ENCODE measurements at regions not wholly inside any gene's neighbourhood (a gene's known extent, or its start where the extent isn't known, plus 50 kb on each side); places are given as distances from the start of the nearest gene placed in this dataset.

DNA sequence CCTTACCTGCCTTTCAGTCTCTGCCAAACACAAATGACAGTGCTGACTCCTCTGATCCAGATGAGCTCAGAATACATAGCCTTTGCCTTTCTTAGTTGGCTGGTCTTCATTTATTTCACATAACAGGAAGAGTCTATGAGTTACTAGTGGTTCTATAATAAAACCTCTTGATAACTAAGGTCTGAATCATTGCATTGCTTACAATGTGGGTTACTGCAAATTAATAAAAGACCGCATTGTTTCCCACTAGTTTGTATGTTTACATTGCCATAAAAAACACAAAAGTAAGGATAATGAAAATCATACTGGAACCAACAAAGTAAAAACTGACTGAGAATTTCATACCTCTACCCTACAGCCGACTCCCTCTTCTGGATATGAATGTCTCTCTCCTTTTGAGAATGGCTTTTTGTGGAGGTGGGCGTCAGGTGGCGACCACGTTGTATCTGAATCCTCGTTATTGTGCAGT lies 62.0 kb upstream of the AKR1E2 start:
- no peaks in the 10 kb centered on the region for H3K9me3 Mint-ChIP-seq (ENCODE audit: low read depth, unreplicated experiment)
- peak overlapping the region; percentile 94 for H3K27ac Mint-ChIP-seq (ENCODE audit: unreplicated experiment)
- BruUV-seq (replicated peaks): no TSS peak
- CTCF ChIA-PET: interaction anchor here (0.8 to 3.0 kb wide), 10 partner anchors 21 to 986 kb away, joined by 3 to 15 read pairs (median 4); no protein-coding TSS in a partner anchor
- H3K36me3 Mint-ChIP-seq (ENCODE audit: insufficient read depth, unreplicated experiment): peaks cover 34% of the 10 kb centered on the region
- peak overlapping the region; percentile 73 for H3K4me3 Mint-ChIP-seq (ENCODE audit: low read depth, unreplicated experiment)
- DNase-seq: peak; percentile 33
- intact Hi-C loops (cut with micrococcal nuclease; ENCODE audit: unreplicated experiment): loop anchor here (2.0 to 10.0 kb wide), 5 partner anchors 31 to 959 kb away; no protein-coding TSS in a partner anchor
- TF ChIP-seq CTCF (IDR thresholded peaks at IDR 0.05; ENCODE audit: unreplicated experiment): no peak
- H3K4me1 Mint-ChIP-seq (ENCODE audit: low read depth, unreplicated experiment): peaks cover 69% of the 10 kb centered on the region
- no peaks in the 10 kb centered on the region for H3K27me3 Mint-ChIP-seq (ENCODE audit: unreplicated experiment)

DNA sequence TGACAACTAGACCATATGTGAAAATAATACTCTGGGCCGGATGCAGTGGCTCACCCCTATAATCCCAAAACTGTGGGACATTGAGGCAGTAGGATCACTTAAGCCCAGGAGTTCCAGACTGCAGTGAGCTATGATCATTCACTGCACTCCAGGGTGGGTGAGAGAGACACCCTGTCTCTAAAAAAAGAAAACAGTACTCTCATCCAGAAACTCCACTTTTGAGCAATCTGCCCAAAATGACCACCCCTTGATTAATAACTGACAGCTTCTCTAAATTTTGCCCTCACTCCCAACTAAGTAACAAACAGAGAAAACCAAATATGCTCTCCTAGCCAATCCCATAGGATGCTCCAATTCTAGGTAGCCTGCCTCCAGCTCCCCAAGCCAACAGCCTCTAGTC lies 62.5 kb upstream of the AKR1E2 start:
- no peak for TF ChIP-seq CTCF (IDR thresholded peaks at IDR 0.05; ENCODE audit: unreplicated experiment)
- H3K27ac Mint-ChIP-seq (ENCODE audit: unreplicated experiment): peak overlapping the region; percentile 94
- peaks cover 37% of the 10 kb centered on the region for H3K36me3 Mint-ChIP-seq (ENCODE audit: insufficient read depth, unreplicated experiment)
- no peaks in the 10 kb centered on the region for H3K27me3 Mint-ChIP-seq (ENCODE audit: unreplicated experiment)
- no peak for DNase-seq
- peaks cover 64% of the 10 kb centered on the region for H3K4me1 Mint-ChIP-seq (ENCODE audit: low read depth, unreplicated experiment)
- intact Hi-C loops (cut with micrococcal nuclease; ENCODE audit: unreplicated experiment): loop anchor here (2.0 to 10.0 kb wide), 4 partner anchors 31 to 959 kb away; no protein-coding TSS in a partner anchor
- BruUV-seq (replicated peaks): TSS peak; percentile 45
- H3K4me3 Mint-ChIP-seq (ENCODE audit: low read depth, unreplicated experiment): peak overlapping the region; percentile 73
- CTCF ChIA-PET: interaction anchor here (0.6 to 3.0 kb wide), 8 partner anchors 30 to 985 kb away, joined by 3 to 15 read pairs (median 4); no protein-coding TSS in a partner anchor
- H3K9me3 Mint-ChIP-seq (ENCODE audit: low read depth, unreplicated experiment): no peaks in the 10 kb centered on the region

DNA sequence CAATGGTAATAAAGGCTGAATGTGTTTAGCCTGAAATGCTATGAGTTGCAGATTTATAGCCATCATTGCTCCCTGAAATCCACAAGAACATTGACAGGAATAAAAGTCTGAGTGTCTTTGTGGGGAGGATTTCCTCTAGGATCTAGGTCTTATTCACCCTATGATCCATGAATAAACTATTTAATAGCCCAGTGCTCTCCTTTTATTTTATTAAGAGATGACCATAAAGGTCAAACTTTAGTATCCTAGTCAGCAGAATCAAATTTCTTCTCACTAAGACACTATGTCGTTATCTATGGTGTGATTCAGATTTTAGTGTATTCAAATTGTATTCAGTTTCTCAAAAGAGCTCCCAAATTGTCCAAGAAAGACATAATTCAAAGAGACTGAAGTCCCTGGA lies 67.8 kb upstream of the AKR1E2 start:
- no peak for DNase-seq
- Mint-ChIP-seq H3K27ac (ENCODE audit: unreplicated experiment) (no peak overlapping the region), H3K4me3 (ENCODE audit: low read depth, unreplicated experiment) (no peak overlapping the region), H3K27me3 (ENCODE audit: unreplicated experiment) (no peaks in the 10 kb centered on the region), H3K4me1 (ENCODE audit: low read depth, unreplicated experiment) (peaks cover 47% of the 10 kb centered on the region), H3K9me3 (ENCODE audit: low read depth, unreplicated experiment) (no peaks in the 10 kb centered on the region), H3K36me3 (ENCODE audit: insufficient read depth, unreplicated experiment) (peaks cover 41% of the 10 kb centered on the region)
- no TSS peak for BruUV-seq (replicated peaks)
- TF ChIP-seq CTCF (IDR thresholded peaks at IDR 0.05; ENCODE audit: unreplicated experiment): no peak
- intact Hi-C loops (cut with micrococcal nuclease; ENCODE audit: unreplicated experiment): no loop called here
- CTCF ChIA-PET: no interaction called here

DNA sequence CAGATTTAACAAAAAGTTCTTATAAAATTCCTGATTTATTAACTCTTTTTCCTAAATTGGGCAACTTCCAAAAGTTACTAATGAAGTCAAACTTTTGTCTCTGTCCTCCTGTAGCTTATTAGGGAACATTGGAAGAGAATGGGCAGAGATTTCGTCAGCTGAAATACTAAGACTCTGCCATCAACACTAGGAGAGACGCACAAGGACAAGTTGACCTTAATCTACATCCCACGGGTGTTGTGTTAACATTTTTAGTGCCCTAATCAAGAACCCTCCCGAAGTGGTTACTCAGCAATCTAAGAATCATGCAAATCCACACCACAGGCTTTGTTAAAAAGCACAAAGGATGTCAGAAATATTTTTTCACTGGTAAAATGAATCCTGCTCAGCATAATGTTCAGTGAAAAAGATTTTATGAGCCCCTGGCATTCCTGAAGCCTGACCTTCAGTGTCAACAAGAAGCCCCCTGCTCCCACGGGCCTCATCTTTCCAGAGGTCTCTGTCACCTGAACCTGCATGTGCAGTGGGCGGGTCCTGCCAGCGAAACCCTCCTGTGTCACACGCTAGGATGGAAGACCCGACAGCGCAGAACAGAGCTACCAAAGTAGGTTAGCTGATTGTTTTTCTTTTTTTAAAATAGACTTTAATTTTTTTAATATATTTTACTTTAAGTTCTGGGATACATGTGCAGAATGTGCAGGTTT lies 70.6 kb upstream of the AKR1E2 start:
- no peak overlapping the region for H3K4me3 Mint-ChIP-seq (ENCODE audit: low read depth, unreplicated experiment)
- no TSS peak for BruUV-seq (replicated peaks)
- TF ChIP-seq CTCF (IDR thresholded peaks at IDR 0.05; ENCODE audit: unreplicated experiment): no peak
- peaks cover 25% of the 10 kb centered on the region for H3K36me3 Mint-ChIP-seq (ENCODE audit: insufficient read depth, unreplicated experiment)
- DNase-seq: no peak
- CTCF ChIA-PET: interaction anchor here (1.0 kb wide), 1 partner anchor 11 kb away, joined by 4 read pairs; no protein-coding TSS in a partner anchor
- H3K4me1 Mint-ChIP-seq (ENCODE audit: low read depth, unreplicated experiment): peaks cover 37% of the 10 kb centered on the region
- no peaks in the 10 kb centered on the region for H3K27me3 Mint-ChIP-seq (ENCODE audit: unreplicated experiment)
- no peak overlapping the region for H3K27ac Mint-ChIP-seq (ENCODE audit: unreplicated experiment)
- no peaks in the 10 kb centered on the region for H3K9me3 Mint-ChIP-seq (ENCODE audit: low read depth, unreplicated experiment)
- intact Hi-C loops (cut with micrococcal nuclease; ENCODE audit: unreplicated experiment): no loop called here

All from Calu3 (cell line).